ENCODE measurements at regions not wholly inside any gene's neighbourhood (a gene's known extent, or its start where the extent isn't known, plus 50 kb on each side); places are given as distances from the start of the nearest gene placed in this dataset.
A peak's percentile ranks its signal among the peaks of the same experiment; 100 is the strongest.

DNA sequence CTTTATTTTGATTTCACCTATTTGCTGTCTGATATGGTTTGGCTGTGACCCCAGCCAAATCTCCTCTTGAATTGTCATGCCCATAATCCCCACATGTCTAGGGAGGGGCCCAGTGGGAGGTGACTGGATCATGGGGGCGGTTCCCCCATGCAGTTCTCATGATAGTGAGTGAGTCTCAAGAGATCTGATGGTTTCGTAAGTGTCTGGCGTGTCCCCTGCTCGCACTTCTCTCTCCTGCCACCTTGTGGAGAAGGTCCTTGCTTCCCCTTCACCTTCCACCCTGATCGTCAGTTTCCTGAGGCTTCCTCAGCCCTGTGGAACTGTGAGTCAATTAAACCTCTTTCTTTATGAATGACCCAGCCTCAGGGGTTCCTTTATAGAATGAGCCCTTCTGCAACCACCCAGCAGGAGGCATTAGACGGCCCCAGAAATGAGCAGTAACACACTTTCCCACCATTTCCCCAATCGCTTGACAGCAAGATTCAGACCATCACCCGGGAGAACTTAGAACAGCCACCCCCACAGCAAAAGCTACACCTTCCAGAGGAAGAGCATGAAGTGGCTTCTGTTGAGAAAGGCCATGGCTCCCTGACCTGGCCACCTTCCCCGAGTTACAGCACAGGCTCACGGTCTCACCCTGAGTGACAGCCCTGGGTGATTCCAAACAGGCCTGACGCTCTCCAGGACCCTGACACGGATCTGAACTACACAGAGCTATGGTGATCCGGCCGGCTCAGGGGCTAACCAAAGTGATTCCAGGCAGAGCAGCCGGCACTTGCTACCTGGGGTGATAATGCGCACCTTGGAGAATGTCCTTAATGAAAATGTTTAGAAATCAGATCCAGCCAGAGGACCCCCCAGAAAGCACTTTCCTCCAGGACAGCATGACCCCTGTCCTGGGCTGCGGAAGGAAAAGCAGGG, 131.2 kb upstream of the CDH4 start:
- Histone ChIP-seq H2AFZ (ENCODE audit: insufficient read depth, low read length, poor library complexity) (no peak overlapping the region), H3K4me3 (ENCODE audit: low read depth, low read length) (no peak overlapping the region), H3K27me3 (ENCODE audit: insufficient read depth, low read length) (no peaks in the 10 kb centered on the region), H3K23ac (ENCODE audit: low read length) (no peak overlapping the region), H3K27ac (ENCODE audit: low read depth, low read length) (no peak overlapping the region), H2BK5ac (ENCODE audit: low read depth, low read length, poor library complexity) (no peak overlapping the region), H3K14ac (ENCODE audit: low read length) (no peak overlapping the region), H2AK5ac (ENCODE audit: low read length) (no peak overlapping the region), H3K18ac (ENCODE audit: low read length) (no peak overlapping the region), H3K4me1 (ENCODE audit: control insufficient read depth in 1 of 2, insufficient read depth in 2 of 2, low read length in 2 of 2) (no peaks in the 10 kb centered on the region), H4K12ac (ENCODE audit: low read depth, low read length) (no peak overlapping the region), H3K36me3 (ENCODE audit: control insufficient read depth in 1 of 2, insufficient read depth in 2 of 2, low read length in 2 of 2) (no peaks in the 10 kb centered on the region), H4K91ac (ENCODE audit: low read depth, low read length) (no peak overlapping the region), H3K9me3 (ENCODE audit: insufficient read depth, low read depth, low read length) (peaks cover 2% of the 10 kb centered on the region), H3K4me2 (ENCODE audit: low read length) (no peak overlapping the region), H2BK120ac (ENCODE audit: insufficient read depth, low read length, poor library complexity) (no peak overlapping the region), H3K9ac (ENCODE audit: low read length) (no peak overlapping the region), H3K79me1 (ENCODE audit: low read length) (no peaks in the 10 kb centered on the region), H3K4ac (ENCODE audit: low read depth, low read length) (no peak overlapping the region), H2BK12ac (ENCODE audit: low read length) (no peak overlapping the region), H4K8ac (ENCODE audit: low read depth, low read length) (no peak overlapping the region), H3K79me2 (ENCODE audit: control insufficient read depth, insufficient read depth, low read length, poor library complexity) (no peaks in the 10 kb centered on the region)
- no CpG with 5 or more reads among the region's 17 CpGs for WGBS (ENCODE audit: extremely low coverage, insufficient coverage, insufficient read length)
- peak; percentile 4 to 52 for DNase-seq

- H3K79me1 ChIP-seq (ENCODE audit: low read length), result no peaks in the 10 kb centered on the region
- WGBS (ENCODE audit: extremely low coverage, insufficient coverage, insufficient read length), result no CpG with 5 or more reads among the region's 8 CpGs
- no peak overlapping the region for H3K4me2 ChIP-seq (ENCODE audit: low read length)
These were observed 130.4 kb upstream of the CDH4 start for GRCh38 chr20:61121661-61122060.

GRCh38 chr20:61123286-61123685, 128.8 kb upstream of the CDH4 start:
- H2AK5ac ChIP-seq (ENCODE audit: low read length), result no peak overlapping the region
- no peaks in the 10 kb centered on the region for H3K79me1 ChIP-seq (ENCODE audit: low read length)
- no peaks in the 10 kb centered on the region for H3K4me1 ChIP-seq (ENCODE audit: control insufficient read depth in 1 of 2, insufficient read depth in 2 of 2, low read length in 2 of 2)
- no peak overlapping the region for H3K14ac ChIP-seq (ENCODE audit: low read length)
- no peak for DNase-seq
- H2BK120ac ChIP-seq (ENCODE audit: insufficient read depth, low read length, poor library complexity), result no peak overlapping the region
- H2AFZ ChIP-seq (ENCODE audit: insufficient read depth, low read length, poor library complexity), result no peak overlapping the region
- no peak overlapping the region for H3K4me2 ChIP-seq (ENCODE audit: low read length)
- H3K9me3 ChIP-seq (ENCODE audit: insufficient read depth, low read depth, low read length), result peaks cover 2% of the 10 kb centered on the region
- H2BK12ac ChIP-seq (ENCODE audit: low read length), result no peak overlapping the region
- H3K18ac ChIP-seq (ENCODE audit: low read length), result no peak overlapping the region
- H4K8ac ChIP-seq (ENCODE audit: low read depth, low read length), result no peak overlapping the region
- H3K4ac ChIP-seq (ENCODE audit: low read depth, low read length), result no peak overlapping the region
- H3K9ac ChIP-seq (ENCODE audit: low read length), result no peak overlapping the region
- H4K12ac ChIP-seq (ENCODE audit: low read depth, low read length), result no peak overlapping the region
- H3K4me3 ChIP-seq (ENCODE audit: low read depth, low read length), result peak overlapping the region; percentile 3
- no peaks in the 10 kb centered on the region for H3K36me3 ChIP-seq (ENCODE audit: control insufficient read depth in 1 of 2, insufficient read depth in 2 of 2, low read length in 2 of 2)
- no peaks in the 10 kb centered on the region for H3K27me3 ChIP-seq (ENCODE audit: insufficient read depth, low read length)
- no CpG with 5 or more reads among the region's 7 CpGs for WGBS (ENCODE audit: extremely low coverage, insufficient coverage, insufficient read length)
- no peak overlapping the region for H3K27ac ChIP-seq (ENCODE audit: low read depth, low read length)
- no peaks in the 10 kb centered on the region for H3K79me2 ChIP-seq (ENCODE audit: control insufficient read depth, insufficient read depth, low read length, poor library complexity)
- no peak overlapping the region for H4K91ac ChIP-seq (ENCODE audit: low read depth, low read length)
- H2BK5ac ChIP-seq (ENCODE audit: low read depth, low read length, poor library complexity), result no peak overlapping the region
- no peak overlapping the region for H3K23ac ChIP-seq (ENCODE audit: low read length)

More at GRCh38 chr20:61121661-61122060, 130.4 kb upstream of the CDH4 start:
- Histone ChIP-seq H3K23ac (ENCODE audit: low read length) (no peak overlapping the region), H2BK5ac (ENCODE audit: low read depth, low read length, poor library complexity) (no peak overlapping the region), H4K8ac (ENCODE audit: low read depth, low read length) (no peak overlapping the region), H3K27ac (ENCODE audit: low read depth, low read length) (no peak overlapping the region), H2AFZ (ENCODE audit: insufficient read depth, low read length, poor library complexity) (no peak overlapping the region), H3K36me3 (ENCODE audit: control insufficient read depth in 1 of 2, insufficient read depth in 2 of 2, low read length in 2 of 2) (no peaks in the 10 kb centered on the region), H2BK120ac (ENCODE audit: insufficient read depth, low read length, poor library complexity) (no peak overlapping the region), H4K91ac (ENCODE audit: low read depth, low read length) (no peak overlapping the region), H3K14ac (ENCODE audit: low read length) (no peak overlapping the region), H3K4me3 (ENCODE audit: low read depth, low read length) (no peak overlapping the region), H3K79me2 (ENCODE audit: control insufficient read depth, insufficient read depth, low read length, poor library complexity) (no peaks in the 10 kb centered on the region), H3K27me3 (ENCODE audit: insufficient read depth, low read length) (no peaks in the 10 kb centered on the region), H3K18ac (ENCODE audit: low read length) (no peak overlapping the region), H3K4me1 (ENCODE audit: control insufficient read depth in 1 of 2, insufficient read depth in 2 of 2, low read length in 2 of 2) (no peaks in the 10 kb centered on the region), H3K9me3 (ENCODE audit: insufficient read depth, low read depth, low read length) (peaks cover 2% of the 10 kb centered on the region), H2BK12ac (ENCODE audit: low read length) (no peak overlapping the region), H2AK5ac (ENCODE audit: low read length) (no peak overlapping the region), H3K4ac (ENCODE audit: low read depth, low read length) (no peak overlapping the region), H4K12ac (ENCODE audit: low read depth, low read length) (no peak overlapping the region), H3K9ac (ENCODE audit: low read length) (no peak overlapping the region)
- no peak for DNase-seq

- Histone ChIP-seq H4K8ac (ENCODE audit: low read depth, low read length) (no peak overlapping the region), H3K4me3 (ENCODE audit: low read depth, low read length) (no peak overlapping the region), H3K4me2 (ENCODE audit: low read length) (no peak overlapping the region), H4K12ac (ENCODE audit: low read depth, low read length) (no peak overlapping the region), H4K91ac (ENCODE audit: low read depth, low read length) (no peak overlapping the region), H2BK5ac (ENCODE audit: low read depth, low read length, poor library complexity) (no peak overlapping the region), H3K9me3 (ENCODE audit: insufficient read depth, low read depth, low read length) (peaks cover 2% of the 10 kb centered on the region), H3K9ac (ENCODE audit: low read length) (no peak overlapping the region), H2AFZ (ENCODE audit: insufficient read depth, low read length, poor library complexity) (no peak overlapping the region), H2BK120ac (ENCODE audit: insufficient read depth, low read length, poor library complexity) (no peak overlapping the region), H3K36me3 (ENCODE audit: control insufficient read depth in 1 of 2, insufficient read depth in 2 of 2, low read length in 2 of 2) (no peaks in the 10 kb centered on the region), H3K27me3 (ENCODE audit: insufficient read depth, low read length) (no peaks in the 10 kb centered on the region), H2AK5ac (ENCODE audit: low read length) (no peak overlapping the region), H3K4ac (ENCODE audit: low read depth, low read length) (no peak overlapping the region), H3K79me1 (ENCODE audit: low read length) (no peaks in the 10 kb centered on the region), H3K14ac (ENCODE audit: low read length) (no peak overlapping the region), H3K4me1 (ENCODE audit: control insufficient read depth in 1 of 2, insufficient read depth in 2 of 2, low read length in 2 of 2) (no peaks in the 10 kb centered on the region), H3K23ac (ENCODE audit: low read length) (no peak overlapping the region), H2BK12ac (ENCODE audit: low read length) (no peak overlapping the region), H3K18ac (ENCODE audit: low read length) (no peak overlapping the region), H3K79me2 (ENCODE audit: control insufficient read depth, insufficient read depth, low read length, poor library complexity) (no peaks in the 10 kb centered on the region), H3K27ac (ENCODE audit: low read depth, low read length) (no peak overlapping the region)
- WGBS (ENCODE audit: extremely low coverage, insufficient coverage, insufficient read length), result no CpG with 5 or more reads among the region's 16 CpGs
- DNase-seq, result no peak
These were observed 128.2 kb upstream of the CDH4 start for GRCh38 chr20:61123751-61124368.
